HG03280 (cell line): ENCODE measurements at regions not wholly inside any gene's neighbourhood (a gene's known extent, or its start where the extent isn't known, plus 50 kb on each side); places are given as distances from the start of the nearest gene placed in this dataset.
"Not testable (repeated sequence)": the region's sequence is repeated elsewhere in the genome, so short reads cannot be mapped to it uniquely, and the experiment has no call there.

Source experiments
- ATAC-seq: cut with Tn5 transposase; IDR thresholded peaks from one replicate; pipeline ENCODE4 v1.9.1; 2021; ENCODE audit warnings: mild to moderate bottlenecking, moderate library complexity; ENCODE audit not compliant: unreplicated experiment

DNA sequence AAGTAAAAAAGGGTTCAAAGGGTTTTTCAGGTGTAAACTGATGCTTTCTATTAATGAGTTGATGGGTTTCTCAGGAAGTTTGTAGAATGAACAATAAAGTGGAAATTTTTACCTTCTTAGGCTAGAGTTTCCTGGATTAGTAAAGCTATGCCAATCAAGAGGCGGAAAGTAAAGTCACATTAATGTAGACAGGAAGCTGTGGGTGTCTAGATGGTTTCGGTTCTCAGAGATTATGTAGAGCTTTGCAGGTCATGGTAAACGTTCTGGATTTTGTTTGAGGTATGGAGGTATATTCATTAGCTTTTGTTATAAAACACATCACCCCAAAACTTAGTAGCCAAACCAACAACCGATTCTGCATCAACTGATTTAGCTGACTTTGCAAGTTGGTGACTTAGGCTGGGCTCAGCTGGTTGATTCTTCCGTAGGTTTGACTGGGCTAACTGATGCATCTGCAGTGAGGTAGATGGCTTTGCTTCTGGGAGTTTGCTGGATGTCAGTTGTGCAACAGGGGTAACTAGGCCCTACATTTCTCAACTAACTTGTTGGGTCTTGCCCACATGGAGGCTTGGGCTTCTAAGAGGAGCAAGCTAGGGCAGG lies 273.8 kb downstream of the MSX2 start:
- ATAC-seq: no peak

DNA sequence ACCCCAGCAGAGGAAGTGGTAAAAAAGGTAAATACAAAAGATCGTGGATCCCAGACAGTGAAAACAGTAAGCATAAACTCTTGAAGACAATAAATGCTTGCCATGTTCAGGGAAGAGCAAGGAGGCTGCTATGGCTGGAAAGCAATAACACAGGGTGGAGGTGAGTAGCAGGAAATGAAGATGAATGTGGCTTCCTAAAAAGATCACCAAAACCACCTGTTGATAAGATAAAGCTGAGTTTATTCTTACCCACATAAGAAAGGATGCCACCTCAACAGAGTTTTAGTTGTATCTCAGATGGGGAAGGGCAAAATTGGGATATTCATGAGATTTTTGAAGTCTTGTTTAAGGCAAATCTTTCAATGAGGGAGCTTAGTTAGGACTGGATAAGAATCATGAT lies 273.3 kb downstream of the MSX2 start:
- no peak for ATAC-seq

DNA sequence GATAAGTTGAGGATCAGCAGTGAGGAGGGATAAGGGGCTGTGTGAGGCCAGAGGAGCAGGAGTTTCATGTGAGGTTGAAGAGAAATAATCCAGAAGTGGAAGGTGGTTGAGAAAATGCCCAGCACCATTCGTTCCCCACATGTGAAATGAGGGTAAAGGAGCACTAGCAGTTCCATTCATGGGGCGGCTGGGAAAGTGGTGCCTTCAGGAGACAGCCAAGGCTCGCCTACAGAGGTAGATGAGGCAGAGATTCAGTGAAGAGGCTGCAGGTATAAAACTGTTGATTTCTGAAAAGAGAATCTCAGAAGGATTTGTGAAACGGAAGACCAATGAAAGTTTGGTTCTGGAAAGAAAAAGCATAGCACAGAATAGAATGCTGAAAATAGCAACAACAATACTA lies 272.6 kb downstream of the MSX2 start:
- ATAC-seq: no peak

DNA sequence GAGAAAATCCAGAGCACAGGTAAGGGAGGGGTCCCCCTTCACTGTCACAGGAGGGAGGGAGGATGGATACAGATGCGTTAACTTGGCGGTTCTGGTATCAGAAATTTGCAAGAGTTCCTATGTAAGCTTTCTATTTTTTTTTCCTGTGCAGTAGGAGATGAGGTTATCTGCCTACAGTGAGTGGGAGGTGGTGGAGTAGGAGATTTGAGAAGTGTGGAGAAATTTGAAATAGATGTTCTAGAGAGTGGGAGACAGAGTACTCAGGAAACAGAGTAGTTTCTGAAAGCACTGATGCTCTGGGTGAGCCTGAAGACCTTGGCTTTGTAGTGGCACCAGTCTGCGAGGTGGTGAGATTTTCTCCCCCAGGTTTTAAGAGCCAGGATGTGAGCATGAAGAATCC lies 271.4 kb downstream of the MSX2 start:
- ATAC-seq: no peak

DNA sequence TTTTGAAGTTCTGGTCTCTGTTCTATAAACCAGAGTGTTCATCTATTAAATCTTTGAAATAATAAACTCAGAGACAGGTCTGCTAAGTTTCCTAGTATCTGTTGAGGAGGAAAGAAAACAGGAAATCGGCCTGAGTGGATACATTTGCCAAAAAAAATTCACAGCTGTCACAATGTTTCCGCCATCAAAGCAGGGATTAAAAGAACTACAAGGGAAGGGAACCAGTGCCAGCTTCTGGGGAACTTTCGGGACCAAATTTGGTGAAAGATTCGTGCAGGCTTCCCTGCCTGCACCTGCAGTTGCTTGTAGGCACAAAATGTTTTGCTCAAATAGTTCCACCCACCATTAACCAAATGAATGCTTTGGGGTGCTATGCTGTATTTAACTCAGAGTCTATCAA lies 267.5 kb downstream of the MSX2 start:
- no peak for ATAC-seq

DNA sequence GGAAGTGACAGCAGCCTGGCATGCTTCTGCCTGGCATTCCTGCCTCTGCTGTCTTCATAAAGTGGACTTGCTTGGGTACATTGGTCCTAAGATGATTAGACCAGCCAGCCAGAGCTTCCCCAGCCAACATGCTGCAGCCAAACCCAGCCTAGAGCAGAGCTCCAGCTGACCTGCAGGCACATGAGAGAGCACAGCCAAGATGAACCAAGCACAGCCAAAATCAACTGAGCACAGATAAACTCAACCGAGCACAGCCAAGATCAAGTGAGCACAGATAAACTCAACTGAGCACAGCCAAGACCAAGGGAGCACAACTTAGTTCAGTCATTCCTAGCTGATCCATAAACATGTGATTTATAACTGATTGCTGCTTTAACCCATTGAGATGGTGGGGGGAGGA lies 266.5 kb downstream of the MSX2 start:
- no peak for ATAC-seq

DNA sequence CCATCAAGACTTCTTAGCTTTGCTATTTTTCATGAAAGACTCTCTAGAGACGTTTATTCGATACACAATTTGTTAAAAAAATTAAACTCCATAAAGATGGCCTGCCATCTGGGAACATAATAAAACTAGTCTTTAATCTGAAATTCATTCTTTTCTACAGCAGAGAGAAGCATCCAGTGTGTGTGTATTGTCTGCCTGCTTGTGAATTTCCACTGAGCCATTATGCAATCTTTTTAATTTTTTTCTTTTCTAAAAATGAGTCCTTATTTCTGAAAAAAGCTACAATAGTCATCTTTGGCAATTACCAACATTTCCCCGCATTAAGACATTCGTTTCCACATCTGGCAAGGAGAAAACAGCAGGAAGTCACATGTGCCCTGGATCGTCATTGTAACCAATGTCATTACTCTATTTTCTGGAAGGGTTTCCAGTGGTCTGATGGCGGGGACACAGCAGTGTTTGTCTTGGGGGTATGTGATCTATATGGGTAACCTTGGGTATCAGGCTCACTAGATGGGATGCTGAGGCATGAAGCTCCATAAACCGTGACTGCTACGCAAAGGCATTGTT lies 263.1 kb downstream of the MSX2 start:
- no peak for ATAC-seq

DNA sequence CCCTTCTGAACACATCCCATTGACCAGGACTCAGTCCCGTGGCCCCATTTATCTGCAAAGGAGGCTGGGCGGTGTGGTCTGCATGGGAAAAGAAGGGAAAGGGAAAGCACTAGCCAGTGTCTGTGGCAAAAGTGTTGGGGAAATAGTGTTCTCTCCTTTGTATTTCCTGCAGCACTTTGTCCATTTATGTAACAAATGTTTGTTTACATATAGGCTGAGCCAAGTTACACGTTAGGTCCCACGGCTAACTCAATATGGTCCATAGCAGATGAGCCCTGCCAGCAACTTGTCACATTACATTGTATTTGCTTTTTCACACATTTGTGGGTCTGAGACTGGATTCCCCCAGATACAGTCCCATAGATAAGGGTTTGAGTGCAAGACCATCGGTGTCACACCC lies 260.5 kb downstream of the MSX2 start:
- ATAC-seq: no peak

DNA sequence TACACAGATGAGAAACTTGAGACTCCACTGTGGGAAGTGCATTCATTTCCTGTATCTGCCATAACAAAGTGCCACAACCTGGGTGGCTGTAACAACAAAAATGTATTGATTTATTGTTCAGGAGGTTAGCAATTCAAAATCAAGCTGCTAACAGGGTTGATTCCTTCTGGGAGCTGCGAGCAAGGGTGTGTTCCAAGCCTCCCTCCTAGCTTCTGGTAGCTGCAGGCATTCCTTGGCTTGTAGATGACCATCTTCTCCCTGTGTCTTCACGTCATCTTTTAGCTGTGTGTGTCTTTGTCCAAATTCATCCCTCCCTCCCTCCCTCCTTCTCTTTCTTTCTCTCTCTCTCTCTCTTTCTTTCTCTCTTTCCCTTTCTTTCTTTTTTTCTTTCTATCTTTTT lies 258.1 kb downstream of the MSX2 start:
- no peak for ATAC-seq

DNA sequence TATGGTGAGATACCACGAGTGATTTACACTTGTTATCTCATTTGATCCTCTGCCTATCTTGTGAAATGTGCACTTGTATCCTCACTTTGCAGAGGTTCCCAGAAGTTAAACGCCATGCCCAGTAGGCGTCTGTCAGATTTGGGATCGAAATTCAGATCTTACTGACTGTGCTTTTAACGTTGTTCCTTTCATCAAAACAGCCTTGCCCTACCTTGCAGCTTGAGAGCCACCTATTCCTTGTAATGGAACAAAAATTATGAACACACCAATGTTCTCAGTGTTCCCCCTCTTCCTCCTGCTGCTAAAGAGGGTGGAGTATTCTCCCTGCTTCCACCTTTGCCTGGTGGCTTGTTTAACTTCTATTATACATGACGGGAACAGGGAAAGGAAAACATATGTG lies 257.0 kb downstream of the MSX2 start:
- ATAC-seq: no peak

DNA sequence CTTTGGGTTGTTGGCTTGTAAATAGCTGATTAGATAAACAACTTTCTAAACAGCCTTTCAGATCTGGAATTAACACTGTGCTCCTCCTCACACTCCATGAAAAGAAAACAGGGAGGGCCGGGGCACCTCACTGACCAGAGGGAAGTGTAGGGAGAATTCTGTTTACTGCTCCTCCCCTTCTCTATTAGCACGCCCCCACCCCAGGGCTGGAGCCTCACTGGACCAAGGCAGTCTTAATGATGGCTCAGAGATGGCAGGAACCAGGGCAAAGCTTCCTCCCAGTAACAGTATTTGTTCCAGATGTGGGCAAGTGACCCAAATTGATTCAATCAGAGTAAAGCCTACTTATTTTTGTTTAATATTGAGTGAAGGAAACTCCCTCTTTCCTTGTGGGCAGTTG lies 256.6 kb downstream of the MSX2 start:
- ATAC-seq: no peak

DNA sequence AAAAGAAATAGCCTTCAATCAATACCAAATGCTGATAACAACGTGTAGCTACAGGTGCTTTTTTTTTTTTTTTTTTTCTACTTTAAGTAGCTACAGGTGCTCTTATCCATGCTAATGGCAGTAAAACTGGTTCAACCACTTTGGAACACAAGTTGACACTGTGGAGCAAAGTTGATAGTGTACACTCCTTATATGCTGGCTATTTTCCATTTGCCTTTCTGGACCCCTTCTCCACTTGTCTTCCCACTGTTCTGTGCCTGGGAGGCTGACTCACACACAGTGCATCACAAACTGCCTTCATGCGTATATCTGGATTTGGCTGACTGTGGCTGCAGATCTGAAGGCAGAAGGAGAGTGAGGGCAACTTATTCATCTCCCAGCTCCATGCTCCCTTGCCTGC lies 247.9 kb downstream of the MSX2 start:
- ATAC-seq: no peak

DNA sequence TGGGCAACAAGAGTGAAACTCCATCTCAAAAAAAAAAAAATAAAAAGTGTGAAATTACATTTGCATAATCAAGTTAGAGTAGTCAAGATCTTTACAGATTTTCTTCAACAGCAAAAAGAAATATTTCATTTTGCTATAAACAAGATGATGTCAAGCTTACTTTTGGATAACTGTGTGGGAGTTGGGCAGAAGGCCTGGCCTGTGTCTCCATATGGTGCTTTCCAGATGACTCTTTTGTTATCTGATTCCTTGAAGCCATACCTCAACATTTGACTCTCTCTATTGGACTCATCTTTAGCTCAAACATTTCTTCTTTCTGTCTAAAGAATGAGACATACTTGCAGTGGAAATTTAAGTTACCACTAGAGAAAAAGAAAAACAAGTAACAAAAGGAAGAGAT lies 246.8 kb downstream of the MSX2 start:
- ATAC-seq: no peak

DNA sequence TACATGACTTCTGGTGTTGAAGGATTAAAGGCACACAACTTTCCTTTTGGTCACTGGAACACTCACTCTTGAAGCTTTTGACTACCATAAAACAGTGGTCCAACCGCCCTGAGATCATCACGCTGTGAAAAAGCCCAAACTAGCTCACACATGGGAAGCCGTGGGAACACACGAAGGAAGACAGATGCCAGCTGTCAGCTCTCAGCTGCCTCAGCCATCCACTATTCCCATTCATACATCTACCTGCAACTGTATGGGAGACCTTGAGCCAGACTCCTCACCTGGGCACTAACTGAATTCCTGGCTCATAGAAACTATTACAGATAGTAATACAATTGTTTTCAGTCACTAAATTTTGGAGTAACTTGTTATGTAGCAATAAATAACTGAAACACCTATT lies 246.1 kb downstream of the MSX2 start:
- ATAC-seq: no peak

DNA sequence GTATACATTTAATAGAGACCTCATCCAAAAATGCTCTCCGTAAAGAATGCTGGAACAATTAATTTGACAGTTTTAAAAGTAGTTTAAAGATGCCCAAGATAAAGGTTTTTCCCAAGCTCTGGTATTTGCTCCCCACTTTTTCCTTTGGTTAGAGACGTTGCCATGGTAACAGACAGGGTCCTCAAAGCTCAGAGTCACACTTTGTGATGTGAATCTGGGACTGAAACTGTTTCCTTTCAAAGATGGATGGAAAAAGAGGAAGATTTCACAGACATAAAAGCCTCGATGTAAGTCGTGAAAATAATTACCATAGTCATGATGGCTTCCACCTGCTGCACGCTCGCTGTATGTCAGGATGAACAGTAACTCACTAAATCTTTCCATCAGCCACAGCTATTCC lies 229.5 kb downstream of the MSX2 start:
- no peak for ATAC-seq

DNA sequence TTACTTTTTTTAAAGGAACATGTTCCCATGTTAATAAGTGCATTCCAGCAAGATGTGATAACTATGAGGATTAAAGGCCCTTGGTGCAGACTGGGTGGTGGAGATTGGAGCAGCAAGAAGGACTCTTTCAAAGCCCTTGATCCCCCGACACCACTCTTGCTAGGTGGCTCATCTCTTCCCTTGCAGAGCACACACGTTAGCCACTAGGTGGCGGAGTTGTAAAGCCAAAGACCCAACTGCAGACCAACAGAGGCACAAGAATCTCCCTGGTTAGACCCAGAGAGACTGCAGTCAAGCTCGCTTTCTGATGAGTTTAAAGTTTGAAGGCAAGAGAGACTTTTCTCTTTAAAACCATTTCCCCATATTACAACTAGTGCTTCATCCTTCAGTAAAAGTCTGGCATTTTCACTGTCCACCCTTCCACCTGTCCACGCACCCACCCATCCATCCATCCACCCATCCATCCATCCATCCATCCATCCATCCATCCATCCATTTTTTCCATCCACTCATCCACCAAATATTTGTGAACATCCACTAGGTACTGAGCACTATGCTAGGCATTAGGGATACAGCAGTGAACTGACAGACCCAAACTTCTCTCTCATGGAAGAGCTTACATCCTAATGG lies 226.9 kb downstream of the MSX2 start:
- ATAC-seq: peak; percentile 72

DNA sequence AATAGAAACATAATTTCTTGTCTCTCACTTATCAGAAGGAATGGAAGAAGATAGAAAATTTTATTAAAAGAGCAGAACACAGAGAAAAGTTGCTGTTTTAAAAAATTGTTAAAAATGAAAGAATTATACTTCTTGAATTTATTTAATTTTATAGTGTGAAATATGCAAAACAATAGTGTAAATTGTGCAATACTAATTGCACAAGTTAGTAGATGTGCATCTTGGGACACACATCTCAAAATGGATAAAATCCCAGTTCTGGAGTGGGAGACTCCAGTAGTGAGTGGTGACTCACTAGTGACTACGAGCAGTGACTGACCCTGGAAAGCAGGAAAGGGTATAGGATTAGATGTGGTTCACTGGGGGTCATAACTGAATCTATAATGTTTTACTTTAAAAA lies 223.2 kb downstream of the MSX2 start:
- no peak for ATAC-seq

DNA sequence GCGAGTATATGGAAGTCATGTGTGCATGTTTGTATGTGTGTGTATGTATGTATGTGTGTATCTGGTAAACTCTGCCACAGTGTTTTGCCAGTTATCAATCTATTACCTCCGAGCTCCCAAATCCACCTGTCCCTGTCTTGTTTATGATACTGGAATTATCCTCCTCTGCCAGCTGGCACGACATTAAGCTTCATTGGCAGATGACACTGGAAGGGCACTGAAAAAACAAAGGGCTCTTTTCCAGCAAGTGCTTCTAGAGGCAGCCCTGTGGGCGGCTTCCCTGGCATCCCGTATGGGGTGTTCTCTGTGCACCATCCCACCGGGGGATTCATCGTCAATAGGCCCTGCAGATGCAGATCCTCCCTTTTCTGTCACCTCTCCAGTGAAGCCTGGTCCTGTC lies 221.5 kb downstream of the MSX2 start:
- ATAC-seq: no peak

DNA sequence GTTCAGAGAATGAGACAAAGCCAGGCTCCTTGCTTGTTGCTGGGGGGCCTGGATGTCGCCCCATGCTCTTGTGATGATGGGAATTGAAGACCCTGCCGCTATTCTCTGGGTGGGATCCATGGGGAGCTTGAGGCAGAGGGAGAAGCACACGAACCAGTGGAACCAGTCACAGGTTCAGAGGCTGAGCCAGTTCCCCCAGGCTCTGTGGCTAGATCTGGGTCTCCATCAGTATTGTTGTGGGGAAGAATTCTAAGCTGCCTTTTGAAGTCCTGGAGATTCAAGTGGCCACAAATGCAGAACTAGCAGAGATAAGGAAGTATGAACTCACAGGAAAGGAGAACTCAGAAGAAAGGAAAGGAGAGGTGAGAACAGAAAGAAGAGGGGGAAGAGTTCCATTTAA lies 219.4 kb downstream of the MSX2 start:
- ATAC-seq: no peak

DNA sequence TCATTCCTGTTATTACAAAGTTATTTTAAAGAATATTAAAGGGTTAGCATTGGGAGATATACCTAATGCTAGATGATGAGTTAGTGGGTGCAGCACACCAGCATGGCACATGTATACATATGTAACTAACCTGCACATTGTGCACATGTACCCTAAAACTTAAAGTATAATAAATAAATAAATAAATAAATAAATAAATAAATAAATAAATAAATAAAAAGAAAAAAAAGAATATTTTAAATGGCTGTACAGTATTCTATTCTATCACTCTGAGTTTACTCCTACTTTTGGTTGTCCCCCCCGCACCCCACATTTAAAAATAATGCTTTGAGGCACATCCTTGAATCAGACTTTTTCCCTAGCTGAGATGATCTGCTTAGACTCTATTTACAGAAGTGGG lies 218.6 kb downstream of the MSX2 start:
- not testable (repeated sequence) for ATAC-seq

DNA sequence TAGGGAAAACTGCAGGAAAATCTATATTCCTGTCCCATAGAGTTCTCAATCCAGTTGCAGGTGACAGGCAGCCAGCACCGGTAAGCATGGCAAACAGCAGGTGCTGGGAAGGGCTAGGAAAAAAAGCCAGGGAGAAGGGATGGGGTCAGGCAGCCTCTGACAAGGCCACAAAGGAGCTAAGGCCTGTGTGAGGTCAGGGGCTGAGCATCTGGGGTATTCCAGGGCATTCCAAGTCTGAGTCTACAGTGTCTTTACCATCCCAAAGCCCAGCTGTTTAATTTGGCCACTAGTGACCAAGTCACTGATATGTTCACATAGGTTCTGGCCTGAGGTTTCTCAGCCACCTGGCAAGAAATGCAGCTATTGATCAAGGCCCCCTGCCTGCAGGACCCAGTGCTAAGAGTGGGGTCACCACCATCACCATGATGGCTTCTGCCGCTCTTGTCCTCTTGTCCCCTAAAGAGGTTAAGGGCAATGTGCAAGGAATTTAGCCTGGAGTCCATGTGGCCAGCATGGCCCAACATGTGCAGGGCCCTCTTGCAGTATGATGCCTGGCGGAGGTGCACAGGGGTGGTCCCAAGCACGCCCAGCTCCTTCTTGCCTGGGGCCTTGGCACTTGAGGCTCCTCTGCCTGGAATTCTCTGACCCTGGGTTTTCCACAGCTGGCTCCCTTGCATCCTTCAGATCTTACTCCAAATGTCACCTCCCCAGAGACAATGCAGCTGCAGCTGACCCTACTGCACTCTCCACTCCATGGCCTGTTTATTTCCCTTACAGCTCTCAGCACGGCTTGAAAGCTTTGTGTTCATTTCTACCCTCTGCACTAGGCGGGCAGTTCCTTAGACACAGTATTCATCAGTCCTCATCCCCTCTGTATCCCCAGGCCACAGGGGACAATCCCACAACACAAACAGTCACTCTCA lies 213.1 kb downstream of the MSX2 start:
- no peak for ATAC-seq
